CD14-positive monocyte (primary cell): ENCODE measurements at regions not wholly inside any gene's neighbourhood (a gene's known extent, or its start where the extent isn't known, plus 50 kb on each side); places are given as distances from the start of the nearest gene placed in this dataset.

Source experiments
- DNase-seq, 3 donors: peaks; one replicate each; pipeline ENCODE4 v3.0.0-alpha.2; 2011 to 2022
- H2AFZ ChIP-seq: 2 replicates; pipeline ENCODE4 v1.6.0; 2012; ENCODE audit warnings: mild to moderate bottlenecking, low read depth, low read length, inconsistent platforms; ENCODE audit not compliant: insufficient read depth, poor library complexity, severe bottlenecking
- H3K27ac ChIP-seq, 2 donors: 1 replicate in 1 of 2; 2 replicates in 1 of 2; pipeline ENCODE4 v1.5.1; 2012 to 2013; ENCODE audit warnings: low read length in 2 of 2, control low read depth in 1 of 2, inconsistent platforms in 1 of 2, low read depth in 1 of 2, mild to moderate bottlenecking in 1 of 2
- H3K27me3 ChIP-seq, 2 donors: one replicate each; pipeline versions ENCODE4 v1.6.0 to v1.6.1; 2011 to 2013; ENCODE audit warnings: low read length in 2 of 2; ENCODE audit not compliant: control insufficient read depth in 2 of 2, insufficient read depth in 2 of 2
- H3K36me3 ChIP-seq, 2 donors: replicated peaks in 1 of 2; 1 replicate in 1 of 2; 2 replicates in 1 of 2; pipeline versions ENCODE4 v1.5.1 to v1.6.1; 2012 to 2013; ENCODE audit warnings: low read length in 2 of 2, control low read depth in 1 of 2, inconsistent platforms in 1 of 2, mild to moderate bottlenecking in 1 of 2; ENCODE audit not compliant: insufficient read depth in 2 of 2, control insufficient read depth in 1 of 2
- H3K4me1 ChIP-seq, 2 donors: 1 replicate in 1 of 2; 2 replicates in 1 of 2; pipeline versions ENCODE4 v1.5.1 to v1.6.1; 2012 to 2013; ENCODE audit warnings: low read length in 2 of 2, control low read depth in 1 of 2, inconsistent platforms in 1 of 2, mild to moderate bottlenecking in 1 of 2, moderate library complexity in 1 of 2; ENCODE audit not compliant: insufficient read depth in 2 of 2, control insufficient read depth in 1 of 2
- H3K4me2 ChIP-seq: replicated peaks from 2 replicates; pipeline ENCODE3; 2012; ENCODE audit warnings: low read length, moderate library complexity, mild to moderate bottlenecking; ENCODE audit not compliant: poor library complexity, severe bottlenecking; ENCODE audit errors: extremely low read depth
- H3K4me3 ChIP-seq, 3 experiments: fragments of 200-600 bp in 1 of 3; sonication (generic) in 1 of 3; replicated peaks in 1 of 3; 1 replicate in 2 of 3; 2 replicates in 1 of 3; pipeline ENCODE4 v1.5.1; 2011 to 2013; ENCODE audit warnings: low read length in 3 of 3, mild to moderate bottlenecking in 3 of 3, control low read depth in 2 of 3, low read depth in 2 of 3, inconsistent platforms in 1 of 3, moderate library complexity in 1 of 3
- H3K79me2 ChIP-seq: 2 replicates; pipeline ENCODE4 v1.6.0; 2012; ENCODE audit warnings: mild to moderate bottlenecking, control low read depth, inconsistent platforms, low read length, moderate library complexity; ENCODE audit not compliant: insufficient read depth
- H3K9ac ChIP-seq: 2 replicates; pipeline ENCODE4 v1.6.0; 2017; ENCODE audit warnings: low read length, mild to moderate bottlenecking; ENCODE audit not compliant: insufficient read depth, poor library complexity, severe bottlenecking
- H3K9me3 ChIP-seq, 2 donors: replicated peaks in 1 of 2; 1 replicate in 1 of 2; 2 replicates in 1 of 2; pipeline versions ENCODE4 v1.5.1 to v1.6.1; 2012 to 2013; ENCODE audit warnings: low read length in 2 of 2, control low read depth in 1 of 2; ENCODE audit not compliant: control insufficient read depth in 1 of 2, insufficient read depth in 1 of 2
- H4K20me1 ChIP-seq: 2 replicates; pipeline ENCODE4 v1.6.0; 2012; ENCODE audit warnings: mild to moderate bottlenecking, low read length, control low read depth, moderate library complexity; ENCODE audit not compliant: insufficient read depth
- H3K27ac Mint-ChIP-seq, 7 donors: one replicate each; pipeline ENCODE4 v1.8.0; 2020; ENCODE audit warnings: mild to moderate bottlenecking in 7 of 7, mixed read lengths in 7 of 7, moderate library complexity in 6 of 7, inconsistent platforms in 2 of 7
- H3K27me3 Mint-ChIP-seq, 3 donors: one replicate each; pipeline ENCODE4 v1.8.0; 2021 to 2022; ENCODE audit warnings: low read depth in 3 of 3, mild to moderate bottlenecking in 3 of 3, mixed read lengths in 3 of 3, moderate library complexity in 3 of 3, inconsistent platforms in 1 of 3
- H3K36me3 Mint-ChIP-seq, 2 donors: one replicate each; pipeline ENCODE4 v1.8.0; 2020; ENCODE audit warnings: mixed read lengths in 2 of 2, inconsistent platforms in 1 of 2, mild to moderate bottlenecking in 1 of 2
- H3K4me1 Mint-ChIP-seq: one replicate; pipeline ENCODE4 v1.8.0; 2020; ENCODE audit warnings: mild to moderate bottlenecking, mixed read lengths
- H3K4me3 Mint-ChIP-seq, 2 donors: one replicate each; pipeline ENCODE4 v1.8.0; 2020; ENCODE audit warnings: mild to moderate bottlenecking in 2 of 2, mixed read lengths in 2 of 2, moderate library complexity in 1 of 2
- H3K9me3 Mint-ChIP-seq, 7 donors: one replicate each; pipeline ENCODE4 v1.8.0; 2020 to 2022; ENCODE audit warnings: mixed read lengths in 7 of 7, mild to moderate bottlenecking in 6 of 7, moderate library complexity in 6 of 7, inconsistent platforms in 2 of 7
- CTCF ChIP-seq: fragments of 200-600 bp; IDR thresholded peaks from one replicate; pipeline ENCODE4 v1.8.0; 2022; ENCODE audit warnings: antibody characterized with exemption, mild to moderate bottlenecking
- WGBS: methylation state at CpG from one replicate; pipeline ENCODE4 v1.1.5; 2013; ENCODE audit warnings: missing lambda C conversion rate; ENCODE audit not compliant: insufficient coverage; 5-methylcytosine and 5-hydroxymethylcytosine counted together
- intact Hi-C, 2 donors: fragments of 100-400 bp; cut with micrococcal nuclease; formaldehyde crosslinking; loops; one replicate each; pipeline versions ENCODE4 v1.15.0 to v1.15.1; 2023

- H3K4me3 ChIP-seq: no peak overlapping the region
- no CpG with 5 or more reads among the region's 5 CpGs for WGBS
- no peak overlapping the region for H3K27ac ChIP-seq
- no peak overlapping the region for H3K4me2 ChIP-seq
- H3K27me3 ChIP-seq: no peaks in the 10 kb centered on the region
- peaks cover 0 to 3% of the 10 kb centered on the region in 2 donors for H3K9me3 ChIP-seq
- Mint-ChIP-seq H3K4me1 (no peaks in the 10 kb centered on the region), H3K36me3 (no peaks in the 10 kb centered on the region), H3K9me3 (peaks cover 0 to 10% (median 3%) of the 10 kb centered on the region in 7 donors), H3K4me3 (no peak overlapping the region), H3K27me3 (peaks cover 0 to under 1% (median 0%) of the 10 kb centered on the region in 3 donors), H3K27ac (no peak overlapping the region)
- H3K79me2 ChIP-seq: no peaks in the 10 kb centered on the region
- intact Hi-C loops: loop anchor here in 1 of 2 donors (10.0 kb wide), 1 partner anchor 62 kb away; no protein-coding TSS in a partner anchor
- TF ChIP-seq CTCF: no peak
- no peak overlapping the region for H2AFZ ChIP-seq
- H3K4me1 ChIP-seq: no peaks in the 10 kb centered on the region
- H4K20me1 ChIP-seq: no peaks in the 10 kb centered on the region
- DNase-seq: no peak
- H3K36me3 ChIP-seq: no peaks in the 10 kb centered on the region
- no peak overlapping the region for H3K9ac ChIP-seq
These were observed 610.1 kb downstream of the TOX3 start for GRCh38 chr16:51936846-51937245.

- intact Hi-C loops: loop anchor here in 1 of 2 donors (10.0 kb wide), 1 partner anchor 58 kb away; no protein-coding TSS in a partner anchor
- Histone ChIP-seq H3K4me1 (no peaks in the 10 kb centered on the region), H3K4me3 (no peak overlapping the region), H3K27me3 (no peaks in the 10 kb centered on the region), H3K79me2 (no peaks in the 10 kb centered on the region), H3K4me2 (no peak overlapping the region), H3K27ac (no peak overlapping the region), H3K9ac (no peak overlapping the region), H3K9me3 (peaks cover 0 to 3% of the 10 kb centered on the region in 2 donors), H4K20me1 (no peaks in the 10 kb centered on the region), H2AFZ (no peak overlapping the region), H3K36me3 (no peaks in the 10 kb centered on the region)
- Mint-ChIP-seq H3K4me1 (no peaks in the 10 kb centered on the region), H3K27ac (no peak overlapping the region), H3K9me3 (peaks cover 0 to 10% (median 0%) of the 10 kb centered on the region in 7 donors), H3K4me3 (no peak overlapping the region), H3K36me3 (no peaks in the 10 kb centered on the region), H3K27me3 (peaks cover 0 to 3% (median 0%) of the 10 kb centered on the region in 3 donors)
- no peak for TF ChIP-seq CTCF
- WGBS: no CpG with 5 or more reads among the region's 2 CpGs
- no peak for DNase-seq
These were observed 614.6 kb downstream of the TOX3 start for GRCh38 chr16:51932317-51932716.
